ENCODE measurements at regions not wholly inside any gene's neighbourhood (a gene's known extent, or its start where the extent isn't known, plus 50 kb on each side); places are given as distances from the start of the nearest gene placed in this dataset.

- WGBS (ENCODE audit: insufficient coverage) = 44% methylated on average over 2 of the region's 2 CpGs
- no peak for TF ChIP-seq CTCF (IDR thresholded peaks at IDR 0.05)
- Mint-ChIP-seq H3K36me3 (no peaks in the 10 kb centered on the region), H3K4me1 (no peaks in the 10 kb centered on the region), H3K9me3 (no peaks in the 10 kb centered on the region), H3K4me3 (no peak overlapping the region), H3K27ac (no peak overlapping the region), H3K27me3 (ENCODE audit: low read depth in 2 of 2) (peaks cover 0 to 5% of the 10 kb centered on the region in 2 donors)
- H3K36me3 ChIP-seq (ENCODE audit: control insufficient read depth, insufficient read depth, low read length) = no peaks in the 10 kb centered on the region
- ATAC-seq (no peak), DNase-seq (no peak)
- H3K4me1 ChIP-seq (ENCODE audit: control insufficient read depth, insufficient read depth, low read length) = no peaks in the 10 kb centered on the region
- intact Hi-C loops (cut with micrococcal nuclease) = no loop called here
- no peak overlapping the region for H3K27ac ChIP-seq (ENCODE audit: low read length)
- H3K9me3 ChIP-seq (ENCODE audit: control insufficient read depth, insufficient read depth, low read length) = no peaks in the 10 kb centered on the region
- no peak overlapping the region for H3K4me3 ChIP-seq (ENCODE audit: low read length)
- no peaks in the 10 kb centered on the region for H3K27me3 ChIP-seq (ENCODE audit: control insufficient read depth, insufficient read depth, low read length)
Measured at GRCh38 chr16:55214412-55214811, 109.6 kb upstream of the IRX6 start.

GRCh38 chr16:55214974-55215494, 109.0 kb upstream of the IRX6 start:
- no peak for TF ChIP-seq CTCF (IDR thresholded peaks at IDR 0.05)
- no peaks in the 10 kb centered on the region for H3K36me3 ChIP-seq (ENCODE audit: control insufficient read depth, insufficient read depth, low read length)
- H3K27ac Mint-ChIP-seq = no peak overlapping the region
- H3K27ac ChIP-seq (ENCODE audit: low read length) = no peak overlapping the region
- H3K36me3 Mint-ChIP-seq = no peaks in the 10 kb centered on the region
- no peak overlapping the region for H3K4me3 ChIP-seq (ENCODE audit: low read length)
- H3K27me3 Mint-ChIP-seq (ENCODE audit: low read depth in 2 of 2) = peaks cover 0 to 5% of the 10 kb centered on the region in 2 donors
- no peaks in the 10 kb centered on the region for H3K9me3 Mint-ChIP-seq
- no peaks in the 10 kb centered on the region for H3K4me1 Mint-ChIP-seq
- H3K4me3 Mint-ChIP-seq = no peak overlapping the region
- H3K4me1 ChIP-seq (ENCODE audit: control insufficient read depth, insufficient read depth, low read length) = no peaks in the 10 kb centered on the region
- intact Hi-C loops (cut with micrococcal nuclease) = no loop called here
- H3K9me3 ChIP-seq (ENCODE audit: control insufficient read depth, insufficient read depth, low read length) = no peaks in the 10 kb centered on the region
- 74% methylated on average over 5 of the region's 5 CpGs for WGBS (ENCODE audit: insufficient coverage)
- DNase-seq (no peak), ATAC-seq (no peak)
- H3K27me3 ChIP-seq (ENCODE audit: control insufficient read depth, insufficient read depth, low read length) = no peaks in the 10 kb centered on the region

- no peaks in the 10 kb centered on the region for H3K4me1 ChIP-seq (ENCODE audit: control insufficient read depth, insufficient read depth, low read length)
- TF ChIP-seq CTCF (IDR thresholded peaks at IDR 0.05) = no peak
- 91% methylated on average over 1 of the region's 2 CpGs for WGBS (ENCODE audit: insufficient coverage)
- no peak overlapping the region for H3K4me3 ChIP-seq (ENCODE audit: low read length)
- DNase-seq (no peak), ATAC-seq (no peak)
- Mint-ChIP-seq H3K27me3 (ENCODE audit: low read depth in 2 of 2) (peaks cover 0 to 5% of the 10 kb centered on the region in 2 donors), H3K4me3 (no peak overlapping the region), H3K4me1 (no peaks in the 10 kb centered on the region), H3K36me3 (no peaks in the 10 kb centered on the region), H3K27ac (no peak overlapping the region), H3K9me3 (no peaks in the 10 kb centered on the region)
- intact Hi-C loops (cut with micrococcal nuclease) = no loop called here
- no peak overlapping the region for H3K27ac ChIP-seq (ENCODE audit: low read length)
- no peaks in the 10 kb centered on the region for H3K36me3 ChIP-seq (ENCODE audit: control insufficient read depth, insufficient read depth, low read length)
- no peaks in the 10 kb centered on the region for H3K27me3 ChIP-seq (ENCODE audit: control insufficient read depth, insufficient read depth, low read length)
- no peaks in the 10 kb centered on the region for H3K9me3 ChIP-seq (ENCODE audit: control insufficient read depth, insufficient read depth, low read length)
Measured at GRCh38 chr16:55217392-55217791, 106.6 kb upstream of the IRX6 start.

- ATAC-seq = no peak
Measured at GRCh38 chr16:55221836-55222235, 102.2 kb upstream of the IRX6 start.

More at GRCh38 chr16:55221836-55222235, 102.2 kb upstream of the IRX6 start:
- DNase-seq = no peak
- no peaks in the 10 kb centered on the region for H3K4me1 Mint-ChIP-seq
- H3K27me3 ChIP-seq (ENCODE audit: control insufficient read depth, insufficient read depth, low read length) = no peaks in the 10 kb centered on the region
- H3K27me3 Mint-ChIP-seq (ENCODE audit: low read depth in 2 of 2) = peaks cover 0 to 5% of the 10 kb centered on the region in 2 donors
- H3K9me3 ChIP-seq (ENCODE audit: control insufficient read depth, insufficient read depth, low read length) = no peaks in the 10 kb centered on the region
- no peak overlapping the region for H3K4me3 ChIP-seq (ENCODE audit: low read length)
- H3K27ac ChIP-seq (ENCODE audit: low read length) = no peak overlapping the region
- intact Hi-C loops (cut with micrococcal nuclease) = no loop called here
- H3K36me3 ChIP-seq (ENCODE audit: control insufficient read depth, insufficient read depth, low read length) = no peaks in the 10 kb centered on the region
- peaks cover 0 to 5% of the 10 kb centered on the region in 2 donors for H3K9me3 Mint-ChIP-seq
- WGBS (ENCODE audit: insufficient coverage) = 83% methylated on average over 3 of the region's 3 CpGs
- no peaks in the 10 kb centered on the region for H3K36me3 Mint-ChIP-seq
- no peak overlapping the region for H3K4me3 Mint-ChIP-seq
- TF ChIP-seq CTCF (IDR thresholded peaks at IDR 0.05) = no peak
- no peak overlapping the region for H3K27ac Mint-ChIP-seq
- no peaks in the 10 kb centered on the region for H3K4me1 ChIP-seq (ENCODE audit: control insufficient read depth, insufficient read depth, low read length)
